Thoracic aorta (tissue), 2 donors: ENCODE measurements at regions not wholly inside any gene's neighbourhood (a gene's known extent, or its start where the extent isn't known, plus 50 kb on each side); places are given as distances from the start of the nearest gene placed in this dataset.
"Not testable (repeated sequence)": the region's sequence is repeated elsewhere in the genome, so short reads cannot be mapped to it uniquely, and the experiment has no call there.

ENCODE experiments used
- ATAC-seq: fragments of 150-250 bp; one replicate; pipeline ENCODE4 v1.8.0; 2017; ENCODE audit warnings: low read depth; ENCODE audit not compliant: insufficient number of reproducible peaks, low FRiP score
- DNase-seq: peaks from one replicate; pipeline ENCODE4 v3.0.0-alpha.2; 2020; ENCODE audit warnings: low spot score
- H3K27ac ChIP-seq, 2 donors: fragments of 200-600 bp; sonication (generic); 1 replicate in 1 of 2; 2 replicates in 1 of 2; pipeline ENCODE4 v1.5.1; 2016; ENCODE audit warnings: mild to moderate bottlenecking in 2 of 2, moderate library complexity in 2 of 2
- H3K27me3 ChIP-seq: fragments of 200-600 bp; sonication (generic); replicated peaks from 2 replicates; pipeline ENCODE4 v1.6.0; 2016; ENCODE audit warnings: mild to moderate bottlenecking; ENCODE audit not compliant: insufficient read depth
- H3K36me3 ChIP-seq: fragments of 200-600 bp; sonication (generic); one replicate; pipeline ENCODE4 v1.5.1; 2016
- H3K4me1 ChIP-seq, 2 donors: fragments of 200-600 bp; sonication (generic); 1 replicate in 1 of 2; 2 replicates in 1 of 2; pipeline versions ENCODE4 v1.5.1 to v1.6.0; 2016; ENCODE audit warnings: low read depth in 2 of 2, mild to moderate bottlenecking in 1 of 2; ENCODE audit not compliant: control insufficient read depth in 1 of 2
- H3K4me3 ChIP-seq: fragments of 200-600 bp; sonication (generic); 2 replicates; pipeline ENCODE4 v1.5.1; 2016; ENCODE audit warnings: mild to moderate bottlenecking
- H3K9me3 ChIP-seq: fragments of 200-600 bp; sonication (generic); 2 replicates; pipeline ENCODE4 v1.5.1; 2016
- CTCF ChIP-seq: fragments of 200-600 bp; sonication (generic); IDR thresholded peaks from one replicate; pipeline ENCODE4 v1.5.1; 2019; ENCODE audit warnings: antibody characterized with exemption

GRCh38 chr1:861714-862113, 62.0 kb upstream of the SAMD11 start:
- H3K4me1 ChIP-seq: no peaks in the 10 kb centered on the region
- DNase-seq (no peak), ATAC-seq (no peak)
- H3K9me3 ChIP-seq: no peaks in the 10 kb centered on the region
- no peak overlapping the region for H3K4me3 ChIP-seq
- no peak for TF ChIP-seq CTCF
- H3K36me3 ChIP-seq: no peaks in the 10 kb centered on the region
- H3K27me3 ChIP-seq: no peaks in the 10 kb centered on the region
- H3K27ac ChIP-seq: no peak overlapping the region

- H3K27ac ChIP-seq, H3K4me3 ChIP-seq, ATAC-seq, H3K4me1 ChIP-seq, H3K27me3 ChIP-seq, H3K36me3 ChIP-seq, DNase-seq, H3K9me3 ChIP-seq: not testable (repeated sequence)
Observed at GRCh38 chr1:862601-863000, 61.1 kb upstream of the SAMD11 start.

GRCh38 chr1:865633-866032, 58.1 kb upstream of the SAMD11 start:
- DNase-seq, ATAC-seq, H3K36me3 ChIP-seq, H3K27ac ChIP-seq, H3K9me3 ChIP-seq, H3K4me1 ChIP-seq, H3K27me3 ChIP-seq, H3K4me3 ChIP-seq: not testable (repeated sequence)

GRCh38 chr1:866095-866494, 57.6 kb upstream of the SAMD11 start:
- ATAC-seq: no peak
- DNase-seq: no peak
- Histone ChIP-seq H3K27me3 (peaks cover 6% of the 10 kb centered on the region), H3K36me3 (no peaks in the 10 kb centered on the region), H3K9me3 (no peaks in the 10 kb centered on the region), H3K27ac (no peak overlapping the region), H3K4me3 (no peak overlapping the region), H3K4me1 (peaks cover 0 to 7% of the 10 kb centered on the region in 2 donors)
- no peak for TF ChIP-seq CTCF

- not testable (repeated sequence) for H3K4me1 ChIP-seq, H3K9me3 ChIP-seq, H3K36me3 ChIP-seq, H3K4me3 ChIP-seq, ATAC-seq, DNase-seq, H3K27me3 ChIP-seq, H3K27ac ChIP-seq
Observed at GRCh38 chr1:866631-867299, 57.0 kb upstream of the SAMD11 start.

GRCh38 chr1:867550-867949, 56.2 kb upstream of the SAMD11 start:
- ATAC-seq, H3K36me3 ChIP-seq, H3K4me1 ChIP-seq, H3K27ac ChIP-seq, H3K4me3 ChIP-seq, H3K9me3 ChIP-seq, DNase-seq, H3K27me3 ChIP-seq: not testable (repeated sequence)

GRCh38 chr1:869499-870244, 54.1 kb upstream of the SAMD11 start:
- no peak for DNase-seq
- Histone ChIP-seq H3K27ac (no peak overlapping the region), H3K4me3 (peak overlapping the region; percentile 50), H3K4me1 (peaks cover 0 to 7% of the 10 kb centered on the region in 2 donors), H3K27me3 (peaks cover 6% of the 10 kb centered on the region), H3K36me3 (no peaks in the 10 kb centered on the region), H3K9me3 (no peaks in the 10 kb centered on the region)
- peak; percentile 91 for TF ChIP-seq CTCF
- ATAC-seq: no peak
